ENCODE measurements at regions not wholly inside any gene's neighbourhood (a gene's known extent, or its start where the extent isn't known, plus 50 kb on each side); places are given as distances from the start of the nearest gene placed in this dataset.

- Histone ChIP-seq H3K27me3 (no peaks in the 10 kb centered on the region), H3K4me1 (peaks cover 0 to 7% of the 10 kb centered on the region in 2 donors), H3K27ac (no peak overlapping the region), H3K4me3 (no peak overlapping the region), H3K36me3 (no peaks in the 10 kb centered on the region), H3K9me3 (no peaks in the 10 kb centered on the region)
- no peak for DNase-seq (ENCODE audit: low spot score in 2 of 2)
- no peak for TF ChIP-seq CTCF (IDR thresholded peaks at IDR 0.05)
- intact Hi-C loops (cut with DNase I): no loop called here
These were observed 269.7 kb upstream of the HABP2 start for GRCh38 chr10:113283189-113283588.

GRCh38 chr10:113284635-113285034 lies 268.2 kb upstream of the HABP2 start:
- no peaks in the 10 kb centered on the region for H3K9me3 ChIP-seq
- TF ChIP-seq CTCF (IDR thresholded peaks at IDR 0.05): no peak
- H3K4me3 ChIP-seq: no peak overlapping the region
- no peak overlapping the region for H3K27ac ChIP-seq
- no peak for DNase-seq (ENCODE audit: low spot score in 2 of 2)
- no peaks in the 10 kb centered on the region for H3K27me3 ChIP-seq
- H3K36me3 ChIP-seq: no peaks in the 10 kb centered on the region
- H3K4me1 ChIP-seq: peaks cover 0 to 7% of the 10 kb centered on the region in 2 donors
- intact Hi-C loops (cut with DNase I): no loop called here

- Histone ChIP-seq H3K36me3 (no peaks in the 10 kb centered on the region), H3K4me1 (peaks cover 0 to 7% of the 10 kb centered on the region in 2 donors), H3K9me3 (no peaks in the 10 kb centered on the region), H3K27me3 (no peaks in the 10 kb centered on the region), H3K4me3 (no peak overlapping the region), H3K27ac (no peak overlapping the region)
- DNase-seq (ENCODE audit: low spot score in 2 of 2): no peak
- intact Hi-C loops (cut with DNase I): no loop called here
- no peak for TF ChIP-seq CTCF (IDR thresholded peaks at IDR 0.05)
These were observed 267.5 kb upstream of the HABP2 start for GRCh38 chr10:113285305-113285704.

- Histone ChIP-seq H3K4me3 (no peak overlapping the region), H3K36me3 (no peaks in the 10 kb centered on the region), H3K27ac (no peak overlapping the region), H3K4me1 (peaks cover 0 to 7% of the 10 kb centered on the region in 2 donors), H3K9me3 (no peaks in the 10 kb centered on the region), H3K27me3 (no peaks in the 10 kb centered on the region)
- intact Hi-C loops (cut with DNase I): no loop called here
- no peak for DNase-seq (ENCODE audit: low spot score in 2 of 2)
- TF ChIP-seq CTCF (IDR thresholded peaks at IDR 0.05): no peak
These were observed 265.3 kb upstream of the HABP2 start for GRCh38 chr10:113287592-113287991.

- H3K4me3 ChIP-seq: no peak overlapping the region
- H3K4me1 ChIP-seq: no peaks in the 10 kb centered on the region
- DNase-seq (ENCODE audit: low spot score in 2 of 2): no peak
- intact Hi-C loops (cut with DNase I): no loop called here
- no peak overlapping the region for H3K27ac ChIP-seq
- TF ChIP-seq CTCF (IDR thresholded peaks at IDR 0.05): no peak
- no peaks in the 10 kb centered on the region for H3K9me3 ChIP-seq
- H3K36me3 ChIP-seq: no peaks in the 10 kb centered on the region
- H3K27me3 ChIP-seq: no peaks in the 10 kb centered on the region
These were observed 262.7 kb upstream of the HABP2 start for GRCh38 chr10:113290137-113290536.

- no peak for TF ChIP-seq CTCF (IDR thresholded peaks at IDR 0.05)
- Histone ChIP-seq H3K9me3 (no peaks in the 10 kb centered on the region), H3K4me3 (no peak overlapping the region), H3K27me3 (no peaks in the 10 kb centered on the region), H3K36me3 (no peaks in the 10 kb centered on the region), H3K27ac (no peak overlapping the region), H3K4me1 (no peaks in the 10 kb centered on the region)
- no peak for DNase-seq (ENCODE audit: low spot score in 2 of 2)
- intact Hi-C loops (cut with DNase I): no loop called here
These were observed 261.4 kb upstream of the HABP2 start for GRCh38 chr10:113291413-113291812.
